ENCODE measurements at regions not wholly inside any gene's neighbourhood (a gene's known extent, or its start where the extent isn't known, plus 50 kb on each side); places are given as distances from the start of the nearest gene placed in this dataset.

DNA sequence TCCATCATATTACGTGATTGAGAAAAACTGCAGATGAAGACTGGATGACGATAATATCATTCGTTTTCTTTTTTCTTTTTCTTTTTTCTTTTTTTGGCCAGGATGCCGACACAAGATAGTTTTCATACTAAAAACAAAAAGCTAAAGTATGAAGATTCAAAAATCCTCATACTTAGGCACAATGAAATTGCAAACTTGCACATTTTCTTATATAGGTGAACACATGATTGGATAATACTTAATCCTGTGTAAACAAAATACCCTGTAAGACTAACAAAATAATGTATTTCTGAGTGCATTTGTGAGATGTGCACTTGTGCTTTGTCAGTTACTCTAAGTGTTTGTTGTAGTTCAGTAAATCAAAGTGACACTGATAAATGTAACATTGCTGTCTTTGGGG, 568.9 kb downstream of the ANKRD50 start:
- 91 to 96% (median 95%) methylated on average over 4 of the region's 4 CpGs for WGBS, 5 donors
- Histone ChIP-seq H3K36me3 (no peaks in the 10 kb centered on the region), H3K27me3 (replicated peaks in 1 of 7) (no peaks in the 10 kb centered on the region), H3K27ac (no peak overlapping the region), H3K4me3 (no peak overlapping the region), H3K9me3 (no peaks in the 10 kb centered on the region), H3K4me1 (no peaks in the 10 kb centered on the region)
- intact Hi-C loops (cut with DNase I; ENCODE audit: low total_unique reads), result no loop called here
- DNase-seq, result no peak
- no peak for TF ChIP-seq POLR2A (IDR thresholded peaks at IDR 0.05)
- no peak for TF ChIP-seq POLR2AphosphoS5 (IDR thresholded peaks at IDR 0.05)
- TF ChIP-seq, protein P1, sequence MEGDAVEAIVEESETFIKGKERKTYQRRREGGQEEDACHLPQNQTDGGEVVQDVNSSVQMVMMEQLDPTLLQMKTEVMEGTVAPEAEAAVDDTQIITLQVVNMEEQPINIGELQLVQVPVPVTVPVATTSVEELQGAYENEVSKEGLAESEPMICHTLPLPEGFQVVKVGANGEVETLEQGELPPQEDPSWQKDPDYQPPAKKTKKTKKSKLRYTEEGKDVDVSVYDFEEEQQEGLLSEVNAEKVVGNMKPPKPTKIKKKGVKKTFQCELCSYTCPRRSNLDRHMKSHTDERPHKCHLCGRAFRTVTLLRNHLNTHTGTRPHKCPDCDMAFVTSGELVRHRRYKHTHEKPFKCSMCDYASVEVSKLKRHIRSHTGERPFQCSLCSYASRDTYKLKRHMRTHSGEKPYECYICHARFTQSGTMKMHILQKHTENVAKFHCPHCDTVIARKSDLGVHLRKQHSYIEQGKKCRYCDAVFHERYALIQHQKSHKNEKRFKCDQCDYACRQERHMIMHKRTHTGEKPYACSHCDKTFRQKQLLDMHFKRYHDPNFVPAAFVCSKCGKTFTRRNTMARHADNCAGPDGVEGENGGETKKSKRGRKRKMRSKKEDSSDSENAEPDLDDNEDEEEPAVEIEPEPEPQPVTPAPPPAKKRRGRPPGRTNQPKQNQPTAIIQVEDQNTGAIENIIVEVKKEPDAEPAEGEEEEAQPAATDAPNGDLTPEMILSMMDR (IDR thresholded peaks at IDR 0.05 in 8 of 11, conservative IDR thresholded peaks at IDR 0.05 in 3 of 11), result no peak

DNA sequence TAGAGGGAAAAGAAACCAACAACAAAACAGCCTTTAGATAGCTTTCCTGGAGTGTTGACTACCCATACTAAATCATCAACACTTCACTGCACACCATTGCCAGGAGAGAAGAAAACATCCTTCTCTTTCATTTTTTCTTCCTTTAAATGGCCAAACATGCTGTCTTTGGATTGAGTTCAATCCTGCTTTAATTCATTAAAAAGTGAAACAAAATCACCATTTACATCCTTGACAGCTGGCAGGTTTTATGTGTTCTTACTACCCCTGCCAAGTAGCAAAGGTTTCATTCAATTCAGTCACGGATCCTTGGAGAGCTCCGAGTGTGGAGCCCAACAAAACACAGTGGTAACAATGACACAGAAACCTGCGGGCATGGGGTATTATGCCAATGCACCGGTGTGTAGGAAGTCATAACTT, 568.3 kb downstream of the ANKRD50 start:
- TF ChIP-seq, protein P1 (IDR thresholded peaks at IDR 0.05 in 8 of 11, conservative IDR thresholded peaks at IDR 0.05 in 3 of 11), result no peak
- TF ChIP-seq POLR2A (IDR thresholded peaks at IDR 0.05) (no peak), POLR2AphosphoS5 (IDR thresholded peaks at IDR 0.05) (no peak)
- Histone ChIP-seq H3K36me3 (no peaks in the 10 kb centered on the region), H3K4me3 (no peak overlapping the region), H3K27me3 (replicated peaks in 1 of 7) (no peaks in the 10 kb centered on the region), H3K9me3 (no peaks in the 10 kb centered on the region), H3K27ac (no peak overlapping the region), H3K4me1 (no peaks in the 10 kb centered on the region)
- intact Hi-C loops (cut with DNase I; ENCODE audit: low total_unique reads), result no loop called here
- WGBS, 5 donors, result 75 to 90% (median 87%) methylated on average over 4 of the region's 4 CpGs
- no peak for DNase-seq

DNA sequence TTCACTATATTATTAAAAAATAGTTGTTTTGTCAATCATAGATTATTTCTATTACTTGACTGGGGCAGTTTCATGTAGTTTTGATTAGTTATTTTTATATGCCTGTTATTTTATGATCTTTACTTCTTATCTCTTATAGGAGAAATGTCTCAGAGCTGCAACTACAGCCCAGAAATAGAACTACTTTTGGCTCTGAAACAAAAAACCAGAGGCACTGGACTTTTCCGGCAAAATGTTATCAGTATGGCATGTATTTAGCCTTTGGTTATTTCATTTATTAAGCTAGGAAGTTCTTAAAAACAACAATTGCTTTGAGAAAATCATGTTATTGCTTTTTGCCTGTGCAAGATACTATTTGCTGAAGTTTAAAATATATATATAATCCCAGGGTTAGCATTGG, 566.5 kb downstream of the ANKRD50 start:
- no peaks in the 10 kb centered on the region for H3K4me1 ChIP-seq
- H3K36me3 ChIP-seq, result no peaks in the 10 kb centered on the region
- TF ChIP-seq POLR2AphosphoS5 (IDR thresholded peaks at IDR 0.05), result no peak
- TF ChIP-seq POLR2A (IDR thresholded peaks at IDR 0.05), result no peak
- TF ChIP-seq, protein P1 (IDR thresholded peaks at IDR 0.05 in 8 of 11, conservative IDR thresholded peaks at IDR 0.05 in 3 of 11), result no peak
- 66 to 78% (median 67%) methylated on average over 1 of the region's 1 CpG for WGBS, 5 donors
- DNase-seq, result no peak
- H3K27me3 ChIP-seq (replicated peaks in 1 of 7), result no peaks in the 10 kb centered on the region
- no peaks in the 10 kb centered on the region for H3K9me3 ChIP-seq
- intact Hi-C loops (cut with DNase I; ENCODE audit: low total_unique reads), result no loop called here
- no peak overlapping the region for H3K4me3 ChIP-seq
- H3K27ac ChIP-seq, result no peak overlapping the region

DNA sequence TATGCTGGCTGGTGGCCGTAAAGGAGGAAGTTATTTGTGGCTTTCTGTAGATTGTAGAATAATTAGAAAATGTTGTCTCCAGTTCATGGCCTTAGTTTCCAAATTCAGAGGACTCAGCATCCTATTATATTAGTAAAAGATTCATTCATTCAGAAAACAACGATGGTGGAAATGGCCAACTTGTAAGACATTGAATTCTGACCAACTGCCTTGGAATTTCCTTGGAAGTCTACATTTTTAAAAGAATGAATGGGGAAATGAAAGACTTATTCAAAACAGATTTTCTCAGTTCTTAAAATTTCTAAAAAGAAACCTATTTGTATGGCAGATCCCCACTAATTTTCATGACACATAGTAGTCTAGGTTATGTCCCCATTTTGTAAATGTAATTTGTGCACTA, 561.5 kb downstream of the ANKRD50 start:
- Histone ChIP-seq H3K36me3 (no peaks in the 10 kb centered on the region), H3K4me1 (no peaks in the 10 kb centered on the region), H3K27me3 (replicated peaks in 1 of 7) (no peaks in the 10 kb centered on the region), H3K27ac (no peak overlapping the region), H3K4me3 (no peak overlapping the region), H3K9me3 (no peaks in the 10 kb centered on the region)
- intact Hi-C loops (cut with DNase I; ENCODE audit: low total_unique reads), result no loop called here
- TF ChIP-seq POLR2AphosphoS5 (IDR thresholded peaks at IDR 0.05) (no peak), POLR2A (IDR thresholded peaks at IDR 0.05) (no peak)
- TF ChIP-seq, protein P1 (IDR thresholded peaks at IDR 0.05 in 8 of 11, conservative IDR thresholded peaks at IDR 0.05 in 3 of 11), result no peak
- no peak for DNase-seq
- 71 to 94% (median 82%) methylated on average over 2 of the region's 2 CpGs for WGBS, 5 donors
